NCI-H69 (cell line): ENCODE measurements at regions not wholly inside any gene's neighbourhood (a gene's known extent, or its start where the extent isn't known, plus 50 kb on each side); places are given as distances from the start of the nearest gene placed in this dataset.

Source experiments
- DNase-seq: peaks from one replicate; lab custom pipeline; 2025; lab: John Stamatoyannopoulos, UW

DNA sequence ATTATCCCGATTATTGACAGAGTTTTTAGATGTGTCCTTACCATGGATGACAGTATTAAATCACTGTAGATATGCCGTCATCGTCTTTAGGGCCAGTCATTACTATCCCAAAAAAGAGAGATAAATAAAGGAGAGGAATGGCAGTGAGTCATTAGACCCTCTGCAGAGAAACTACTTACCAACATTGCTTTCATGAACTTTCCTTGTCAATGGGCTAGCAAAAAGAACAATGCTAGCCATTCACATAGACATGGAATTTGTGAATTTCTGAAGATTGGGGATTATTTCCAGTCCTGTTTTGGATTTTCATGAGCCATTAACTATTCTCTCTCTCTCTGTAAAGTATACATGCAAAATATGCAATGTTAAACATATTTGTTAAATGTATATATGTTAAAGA is 319.4 kb upstream of the FANCL start:
- no peak for DNase-seq

DNA sequence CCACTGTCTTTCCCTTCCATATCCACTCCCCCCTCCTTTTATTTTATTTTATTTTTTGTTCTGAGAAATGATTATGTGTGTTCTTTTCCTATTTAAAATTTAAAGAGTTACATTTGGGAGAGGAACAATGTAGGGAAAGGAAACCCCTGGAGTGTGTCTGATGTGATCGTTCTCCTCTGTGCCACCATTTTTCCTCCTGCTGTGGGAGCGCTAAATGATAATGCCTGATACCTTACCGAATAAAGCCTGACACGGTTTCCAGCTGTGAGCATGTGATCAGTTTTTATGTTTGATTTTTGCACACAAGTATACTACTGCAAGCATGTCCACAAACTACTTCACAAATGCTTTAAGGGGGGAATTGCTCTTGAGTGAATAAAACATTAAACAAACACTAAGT is 317.8 kb upstream of the FANCL start:
- peak; percentile 66 for DNase-seq

DNA sequence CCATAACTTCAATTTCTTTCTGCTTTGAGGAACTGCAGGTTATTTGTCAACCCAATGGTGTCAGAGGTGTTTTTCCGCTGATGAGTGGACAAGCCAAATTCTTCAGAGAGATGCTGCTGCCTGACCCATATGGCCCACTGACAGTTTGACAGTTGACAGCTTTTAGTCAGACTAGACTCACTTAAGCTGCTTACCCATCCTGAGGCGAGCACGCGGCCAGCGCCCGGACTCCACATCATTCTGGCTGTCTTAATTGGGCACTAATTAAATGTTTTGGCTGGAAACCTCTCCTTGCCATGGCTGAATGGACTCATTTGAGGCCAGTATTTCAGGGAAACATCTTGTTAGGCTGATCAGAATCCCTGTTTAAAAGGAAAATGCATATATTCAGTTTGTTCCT is 316.1 kb upstream of the FANCL start:
- DNase-seq = peak; percentile 69

- DNase-seq = peak; percentile 41
Measured at GRCh38 chr2:58553937-58554336, 312.8 kb upstream of the FANCL start.

DNA sequence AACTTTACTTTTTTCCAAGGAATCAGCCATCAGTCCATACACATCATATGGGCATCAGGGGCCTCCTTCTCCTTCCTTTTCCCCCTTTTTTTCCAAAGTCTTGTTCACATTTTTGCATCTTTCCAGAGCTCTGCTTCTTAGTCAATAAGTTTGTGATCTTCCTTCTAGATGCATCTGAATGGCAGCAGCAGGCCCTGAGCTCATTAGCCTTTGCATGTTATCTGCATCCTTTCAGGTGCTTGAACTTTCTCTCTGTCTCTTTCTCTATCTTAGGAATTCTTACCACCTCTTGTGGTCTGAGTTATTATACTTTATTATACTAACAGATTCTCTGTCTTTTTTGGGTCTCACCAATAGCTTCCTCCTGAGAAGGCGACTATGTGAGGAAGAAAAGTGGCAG is 312.4 kb upstream of the FANCL start:
- no peak for DNase-seq

DNA sequence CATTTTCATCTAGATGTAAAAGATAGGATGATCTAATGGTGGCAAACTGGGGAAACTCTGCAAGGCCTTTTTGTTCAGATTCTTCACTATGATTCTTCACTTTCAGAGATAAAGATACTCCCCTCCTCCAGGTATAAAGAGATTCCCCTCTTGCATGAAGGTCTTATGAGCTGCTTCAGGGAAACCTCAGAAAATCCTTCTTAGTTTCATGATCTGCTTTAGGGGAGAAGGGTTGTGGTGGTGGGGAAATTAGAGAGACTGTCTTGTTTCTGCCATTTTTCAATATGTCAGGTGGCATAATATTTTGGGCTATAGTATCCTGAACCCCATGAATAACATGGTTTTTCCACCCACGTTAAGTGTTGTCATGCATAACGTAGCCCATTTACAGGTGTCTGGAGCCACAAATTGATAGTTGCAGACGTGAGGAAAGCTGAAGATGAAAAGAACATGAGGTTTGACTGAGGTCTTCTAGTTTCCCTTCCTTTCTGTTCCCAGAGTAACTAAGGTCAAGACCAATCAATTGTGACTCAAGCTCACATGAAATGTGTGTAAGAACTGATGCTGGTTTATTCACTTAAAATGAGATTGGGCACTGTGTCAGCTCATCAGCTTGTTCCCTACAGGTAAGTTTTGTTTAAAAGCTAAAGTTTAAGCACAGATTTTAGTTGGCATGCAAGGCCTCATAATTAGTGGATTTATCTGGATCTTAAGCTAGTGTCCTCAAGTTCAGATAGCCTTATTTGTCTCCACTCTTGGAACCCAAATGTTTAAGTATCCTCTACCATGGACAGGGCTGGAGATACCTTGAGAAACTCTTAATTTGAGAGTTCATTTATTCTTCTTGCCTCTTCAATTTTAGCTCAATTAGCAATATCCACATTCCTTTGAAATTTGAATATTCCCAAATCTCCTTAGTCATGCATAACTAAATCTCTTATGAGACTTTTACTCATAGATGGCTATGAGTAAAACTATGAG is 304.5 kb upstream of the FANCL start:
- DNase-seq = no peak

GRCh38 chr2:58543442-58543841 is 302.3 kb upstream of the FANCL start:
- peak; percentile 85 for DNase-seq

GRCh38 chr2:58541511-58541910 is 300.4 kb upstream of the FANCL start:
- DNase-seq = no peak

DNA sequence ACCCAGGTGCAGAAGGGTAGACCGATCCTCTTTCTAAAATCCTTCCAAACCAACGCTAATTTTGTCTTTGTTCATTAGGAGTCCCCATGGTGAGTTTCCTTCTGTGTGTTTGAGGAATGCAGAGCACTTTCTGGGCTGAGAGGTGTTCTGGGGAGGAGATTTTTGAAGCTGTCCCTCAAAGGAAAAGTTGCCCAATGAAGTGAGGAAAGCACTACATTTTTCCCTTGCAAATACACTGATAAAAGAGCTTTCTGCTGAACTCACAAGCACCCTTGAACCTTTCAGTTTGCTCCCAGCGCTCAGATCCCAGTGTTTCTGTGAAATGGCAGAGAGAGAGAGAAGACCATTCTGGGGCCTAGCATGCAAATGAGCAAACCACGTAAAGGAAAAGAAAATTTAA is 299.6 kb upstream of the FANCL start:
- peak; percentile 39 for DNase-seq

DNA sequence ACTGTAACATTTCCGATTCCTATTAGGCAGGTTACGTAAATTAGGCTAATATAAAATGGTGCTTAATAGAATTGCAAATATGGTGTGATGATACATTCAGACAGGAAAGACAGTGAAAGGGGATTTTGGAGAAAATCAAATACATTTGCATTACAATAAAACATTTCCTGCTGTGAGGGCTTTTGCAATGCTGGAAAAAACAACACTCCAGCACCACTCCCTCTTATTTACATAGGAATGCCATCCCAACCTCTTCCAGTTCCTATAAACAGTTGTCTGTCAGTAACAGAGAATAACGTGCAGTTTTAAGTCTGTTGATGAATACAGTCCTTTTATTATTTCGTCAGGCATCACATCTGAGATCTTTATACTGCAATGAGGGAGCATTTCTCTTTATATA is 298.8 kb upstream of the FANCL start:
- DNase-seq = peak; percentile 83

- peak; percentile 14 for DNase-seq
Measured at GRCh38 chr2:58535990-58536389, 294.9 kb upstream of the FANCL start.

DNA sequence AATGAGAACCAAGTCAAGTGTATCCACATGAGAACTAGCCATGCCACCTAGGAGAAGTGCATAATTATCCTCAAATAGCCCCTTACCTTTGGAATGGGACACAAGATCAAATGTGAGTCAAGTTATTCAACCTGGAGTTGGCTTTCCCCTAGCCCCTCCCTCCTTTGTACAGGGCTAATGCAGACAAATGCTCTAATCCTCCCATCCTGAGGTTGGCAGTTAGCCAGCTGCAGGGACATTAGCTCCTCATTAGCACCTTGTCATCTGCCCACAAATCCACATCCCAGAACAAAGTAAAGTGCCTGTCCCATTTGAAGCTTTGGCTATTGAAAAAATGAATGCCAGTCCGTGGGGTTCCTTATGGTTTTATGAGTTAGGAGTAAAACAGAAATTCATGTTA is 294.1 kb upstream of the FANCL start:
- peak; percentile 87 for DNase-seq

DNA sequence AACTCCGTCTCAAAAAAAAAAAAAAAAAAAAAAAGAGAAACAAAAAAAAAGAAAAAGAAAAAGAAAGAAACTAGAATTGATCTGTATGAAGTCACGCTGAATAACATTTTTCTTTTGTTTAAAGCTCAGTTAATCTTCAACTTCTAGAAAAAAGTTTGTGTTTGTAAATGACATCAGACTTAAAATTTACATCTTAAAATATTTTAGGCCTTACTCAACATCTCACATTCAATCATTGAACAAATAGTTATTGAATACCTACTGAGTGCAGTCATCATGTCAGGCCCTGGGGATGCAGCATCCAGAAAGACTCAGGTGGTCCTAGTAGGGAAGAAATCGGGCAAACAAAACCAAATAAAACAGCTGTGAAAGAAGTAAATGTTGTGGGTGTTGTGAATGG is 292.3 kb upstream of the FANCL start:
- DNase-seq = no peak

DNA sequence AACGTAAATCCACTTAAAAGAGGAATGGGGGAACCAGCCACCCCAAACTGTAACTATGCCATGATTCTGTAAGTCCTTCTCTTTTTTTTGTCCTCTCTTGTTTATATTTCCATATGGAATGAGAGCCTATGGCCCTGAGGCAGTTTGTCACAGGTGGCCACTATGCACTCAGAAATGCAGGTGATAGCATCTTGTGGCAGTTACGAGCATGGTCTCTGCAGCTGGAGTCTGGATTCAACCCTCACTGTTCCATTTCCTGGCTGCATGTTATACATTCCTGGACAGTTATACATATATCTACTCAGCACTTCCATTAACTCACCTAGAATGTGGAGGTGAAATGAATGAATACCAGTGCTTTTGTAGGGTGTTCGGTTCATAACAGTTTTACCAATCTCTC is 291.5 kb upstream of the FANCL start:
- DNase-seq = peak; percentile 50

- peak; percentile 18 for DNase-seq
Measured at GRCh38 chr2:58527647-58528046, 286.5 kb upstream of the FANCL start.

DNA sequence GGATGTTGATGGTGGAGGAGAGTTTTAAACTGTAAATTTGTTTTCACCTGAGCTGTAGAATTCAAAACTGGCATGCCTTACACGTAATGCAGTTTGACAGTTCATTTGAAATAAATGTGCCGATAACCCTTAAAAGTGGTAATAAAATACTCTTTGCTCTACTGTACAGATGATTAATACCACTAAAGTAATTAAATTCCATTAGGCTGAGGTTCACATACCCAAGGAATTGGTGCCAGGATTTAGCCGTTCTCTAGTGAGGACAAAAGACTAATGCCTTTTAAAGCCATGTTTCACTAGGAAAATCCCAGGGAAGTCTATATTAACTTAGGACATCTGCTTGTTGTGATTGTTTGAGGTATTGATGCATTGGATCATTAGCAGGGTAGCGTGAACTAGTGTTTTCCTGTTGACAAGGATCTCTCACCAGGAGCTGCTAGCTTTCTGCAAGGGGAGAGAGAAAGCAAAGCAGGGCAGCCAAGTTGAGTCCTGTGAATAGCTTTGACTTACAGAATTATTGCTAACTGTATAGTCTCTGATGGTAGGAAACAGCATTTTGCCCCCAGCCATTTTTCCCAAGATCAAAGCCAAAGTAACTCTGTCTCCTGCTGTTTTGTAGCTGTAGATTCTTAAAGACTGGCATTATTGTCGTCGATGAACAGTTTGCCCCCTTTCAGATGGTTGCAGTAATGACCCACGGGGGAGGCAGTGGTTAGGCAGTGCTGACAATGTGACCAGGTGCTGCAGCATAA is 280.9 kb upstream of the FANCL start:
- DNase-seq = peak; percentile 91

DNA sequence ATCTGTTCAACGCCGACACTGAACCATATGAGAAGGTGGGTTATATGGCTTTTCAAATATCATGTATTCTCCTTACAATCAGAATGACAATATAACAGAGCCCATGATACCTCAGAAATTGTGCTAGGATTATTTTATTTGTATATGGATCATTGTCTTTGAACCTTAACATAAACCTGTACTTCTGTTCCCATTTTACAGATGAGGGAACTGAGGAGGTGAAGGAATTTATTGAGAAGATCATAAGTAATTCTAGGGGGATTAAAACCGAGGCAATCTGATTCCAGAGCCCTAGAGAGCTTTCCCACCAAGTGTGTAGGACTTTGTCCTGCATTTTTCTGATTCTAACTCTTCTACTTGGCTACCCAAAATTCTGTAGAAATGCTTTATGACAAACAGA is 279.8 kb upstream of the FANCL start:
- no peak for DNase-seq

- no peak for DNase-seq
Measured at GRCh38 chr2:58517881-58518280, 276.8 kb upstream of the FANCL start.

GRCh38 chr2:58516695-58517094 is 275.6 kb upstream of the FANCL start:
- no peak for DNase-seq

DNA sequence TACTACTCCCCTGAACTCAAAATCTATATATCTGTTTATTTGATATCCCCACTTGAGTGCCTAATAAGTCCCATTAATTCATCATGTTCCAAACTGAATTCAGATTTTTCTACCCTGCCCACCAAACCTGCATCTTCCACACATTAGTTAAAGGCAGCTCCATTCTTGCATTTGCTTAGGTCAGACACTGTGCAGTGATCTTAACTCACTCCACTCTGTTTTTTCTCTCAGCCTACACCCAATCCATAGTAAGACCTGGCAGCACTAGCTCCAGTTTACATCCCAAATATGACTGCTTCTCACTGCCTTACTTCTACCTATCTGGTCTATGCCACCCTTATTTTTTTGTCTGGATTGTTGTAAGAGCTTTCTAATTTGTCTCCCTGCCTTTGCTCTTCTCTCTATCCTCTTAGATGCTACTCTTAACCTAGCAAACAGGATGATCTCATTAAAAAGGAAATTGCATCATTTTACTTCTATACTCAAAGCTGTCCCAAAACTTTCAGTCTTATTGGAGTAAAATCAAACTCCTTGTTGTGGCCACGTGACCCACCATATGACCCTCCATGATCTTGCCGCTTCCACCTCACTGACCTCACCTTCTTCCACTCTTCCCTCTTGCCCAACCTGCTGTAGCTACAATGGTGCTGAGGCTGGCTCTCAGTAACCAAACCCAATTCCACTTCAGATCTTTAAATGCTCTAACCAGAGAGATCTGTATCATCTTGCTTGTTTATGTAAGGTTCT is 274.9 kb upstream of the FANCL start:
- no peak for DNase-seq

DNA sequence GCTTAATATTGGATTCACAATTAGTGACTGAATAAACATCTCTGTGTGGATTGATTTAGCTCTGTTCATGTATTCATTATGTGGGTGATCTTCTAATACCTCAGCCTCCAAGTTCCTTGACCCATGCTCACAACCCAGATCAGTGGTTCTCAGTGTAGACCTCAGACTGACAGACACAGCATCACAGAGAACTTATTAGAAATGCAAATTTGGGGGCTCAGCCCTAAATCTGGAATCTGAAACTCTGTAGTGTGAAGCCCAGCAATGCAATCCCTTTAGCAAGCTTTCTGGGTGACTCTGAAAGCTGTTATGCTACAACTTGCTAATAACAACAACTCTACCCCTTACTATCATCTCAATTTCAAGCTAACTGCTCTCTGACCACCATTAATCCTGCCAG is 273.1 kb upstream of the FANCL start:
- DNase-seq = no peak

DNA sequence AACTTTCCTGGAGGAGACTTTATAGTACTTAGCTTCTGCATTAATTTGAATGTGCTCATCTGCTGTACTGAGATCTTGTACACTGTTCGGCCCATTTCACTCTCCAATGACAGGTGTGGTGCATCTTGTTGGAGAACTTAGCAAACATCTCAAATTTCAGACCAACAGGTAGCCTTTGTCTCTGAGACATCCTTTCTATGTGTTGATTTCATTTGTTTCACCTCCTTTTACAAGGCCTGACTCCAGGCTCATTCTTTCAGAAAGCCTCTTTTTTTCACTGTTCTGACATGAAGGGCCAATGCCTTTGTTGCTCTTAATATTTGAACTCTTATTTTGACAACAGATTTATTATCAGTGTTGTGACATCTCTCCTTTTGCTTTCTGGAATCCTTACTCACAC is 271.8 kb upstream of the FANCL start:
- DNase-seq = peak; percentile 87

DNA sequence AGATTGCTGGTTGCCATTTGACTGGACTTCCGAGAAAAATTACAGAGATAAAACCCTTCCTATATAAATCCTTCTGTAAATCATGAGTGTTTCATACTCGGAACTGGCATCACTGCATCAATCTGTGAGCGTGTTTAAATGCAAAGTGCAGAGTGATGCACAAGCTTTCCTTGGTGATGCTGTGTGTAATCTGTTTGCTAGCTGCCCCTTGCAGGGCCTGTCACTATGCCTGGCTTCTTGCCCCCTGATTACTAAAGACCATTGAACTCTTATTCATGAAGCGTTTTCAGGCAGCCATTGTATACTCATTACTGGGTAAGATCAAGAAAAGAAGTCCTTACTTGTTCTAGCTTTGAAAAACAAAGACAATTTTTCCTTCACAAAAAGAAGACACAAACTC is 266.9 kb upstream of the FANCL start:
- no peak for DNase-seq
